Testis (tissue), 2 donors: ENCODE measurements at regions not wholly inside any gene's neighbourhood (a gene's known extent, or its start where the extent isn't known, plus 50 kb on each side); places are given as distances from the start of the nearest gene placed in this dataset.

Experiments used
- DNase-seq: peaks from one replicate; pipeline ENCODE4 v3.0.0-alpha.2; 2019
- H3K27ac ChIP-seq, 2 donors: fragments of 200-600 bp; sonication (generic); one replicate each; pipeline ENCODE4 v1.5.1; 2019
- H3K27me3 ChIP-seq: fragments of 200-600 bp; sonication (generic); one replicate; pipeline ENCODE4 v1.5.1; 2019
- H3K36me3 ChIP-seq: fragments of 200-600 bp; sonication (generic); one replicate; pipeline ENCODE4 v1.5.1; 2017; ENCODE audit warnings: low read depth; ENCODE audit errors: missing control alignments
- H3K4me1 ChIP-seq: fragments of 200-600 bp; sonication (generic); one replicate; pipeline ENCODE4 v1.5.1; 2019
- H3K4me3 ChIP-seq, 2 donors: fragments of 200-600 bp; sonication (generic); one replicate each; pipeline ENCODE4 v1.5.1; 2017 to 2019
- H3K9me3 ChIP-seq: fragments of 200-600 bp; sonication (generic); one replicate; pipeline ENCODE4 v1.5.1; 2017
- POLR2A ChIP-seq: fragments of 450-650 bp; IDR thresholded peaks from one replicate; pipeline ENCODE4 v1.6.1; 2017; ENCODE audit warnings: antibody characterized with exemption, mild to moderate bottlenecking, moderate library complexity
- WGBS, 2 donors: methylation state at CpG; one replicate each; pipeline ENCODE4 v1.1.5; 2018; 5-methylcytosine and 5-hydroxymethylcytosine counted together
- intact Hi-C: fragments of 100-400 bp; cut with DNase I; formaldehyde crosslinking; loops from one replicate; pipeline ENCODE4 v1.15.1; 2023; ENCODE audit warnings: low total_unique reads
- TF ChIP-seq, protein P1 (sequence below), 3 experiments: fragments of 450-650 bp in 2 of 3; fragments of 200-600 bp in 1 of 3; sonication (generic) in 1 of 3; IDR thresholded peaks; one replicate each; pipeline ENCODE4 v1.5.1; 2016 to 2019; ENCODE audit warnings: antibody characterized with exemption in 3 of 3, mild to moderate bottlenecking in 2 of 3, moderate library complexity in 1 of 3

GRCh38 chr6:6461138-6461537 lies 127.4 kb upstream of the LY86 start:
- no peak for DNase-seq
- intact Hi-C loops, result no loop called here
- no peak overlapping the region for H3K27ac ChIP-seq
- no peaks in the 10 kb centered on the region for H3K36me3 ChIP-seq
- H3K4me1 ChIP-seq, result no peaks in the 10 kb centered on the region
- 85 to 88% methylated on average over 4 of the region's 4 CpGs for WGBS, 2 donors
- H3K9me3 ChIP-seq, result no peaks in the 10 kb centered on the region
- H3K4me3 ChIP-seq, result no peak overlapping the region
- no peaks in the 10 kb centered on the region for H3K27me3 ChIP-seq
- no peak for TF ChIP-seq POLR2A
- TF ChIP-seq, protein P1, sequence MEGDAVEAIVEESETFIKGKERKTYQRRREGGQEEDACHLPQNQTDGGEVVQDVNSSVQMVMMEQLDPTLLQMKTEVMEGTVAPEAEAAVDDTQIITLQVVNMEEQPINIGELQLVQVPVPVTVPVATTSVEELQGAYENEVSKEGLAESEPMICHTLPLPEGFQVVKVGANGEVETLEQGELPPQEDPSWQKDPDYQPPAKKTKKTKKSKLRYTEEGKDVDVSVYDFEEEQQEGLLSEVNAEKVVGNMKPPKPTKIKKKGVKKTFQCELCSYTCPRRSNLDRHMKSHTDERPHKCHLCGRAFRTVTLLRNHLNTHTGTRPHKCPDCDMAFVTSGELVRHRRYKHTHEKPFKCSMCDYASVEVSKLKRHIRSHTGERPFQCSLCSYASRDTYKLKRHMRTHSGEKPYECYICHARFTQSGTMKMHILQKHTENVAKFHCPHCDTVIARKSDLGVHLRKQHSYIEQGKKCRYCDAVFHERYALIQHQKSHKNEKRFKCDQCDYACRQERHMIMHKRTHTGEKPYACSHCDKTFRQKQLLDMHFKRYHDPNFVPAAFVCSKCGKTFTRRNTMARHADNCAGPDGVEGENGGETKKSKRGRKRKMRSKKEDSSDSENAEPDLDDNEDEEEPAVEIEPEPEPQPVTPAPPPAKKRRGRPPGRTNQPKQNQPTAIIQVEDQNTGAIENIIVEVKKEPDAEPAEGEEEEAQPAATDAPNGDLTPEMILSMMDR (IDR thresholded peaks at IDR 0.05), result no peak

GRCh38 chr6:6466967-6467761 lies 121.4 kb upstream of the LY86 start:
- TF ChIP-seq POLR2A, result no peak
- TF ChIP-seq, protein P1 (IDR thresholded peaks at IDR 0.05), result no peak
- Histone ChIP-seq H3K9me3 (no peaks in the 10 kb centered on the region), H3K4me1 (no peaks in the 10 kb centered on the region), H3K27me3 (no peaks in the 10 kb centered on the region), H3K36me3 (no peaks in the 10 kb centered on the region), H3K27ac (no peak overlapping the region), H3K4me3 (no peak overlapping the region)
- intact Hi-C loops, result no loop called here
- 81% methylated on average over 12 of the region's 12 CpGs for WGBS, 2 donors
- no peak for DNase-seq

- Histone ChIP-seq H3K4me3 (no peak overlapping the region), H3K36me3 (no peaks in the 10 kb centered on the region), H3K27ac (no peak overlapping the region), H3K4me1 (no peaks in the 10 kb centered on the region), H3K9me3 (no peaks in the 10 kb centered on the region), H3K27me3 (no peaks in the 10 kb centered on the region)
- TF ChIP-seq, protein P1 (IDR thresholded peaks at IDR 0.05), result no peak
- TF ChIP-seq POLR2A, result no peak
- WGBS, 2 donors, result 78 to 85% methylated on average over 8 of the region's 8 CpGs
- DNase-seq, result no peak
- intact Hi-C loops, result no loop called here
These were observed 119.4 kb upstream of the LY86 start for GRCh38 chr6:6469074-6469473.

GRCh38 chr6:6470123-6470522 lies 118.4 kb upstream of the LY86 start:
- DNase-seq, result no peak
- Histone ChIP-seq H3K27ac (no peak overlapping the region), H3K9me3 (no peaks in the 10 kb centered on the region), H3K4me3 (no peak overlapping the region), H3K27me3 (no peaks in the 10 kb centered on the region), H3K36me3 (no peaks in the 10 kb centered on the region), H3K4me1 (no peaks in the 10 kb centered on the region)
- TF ChIP-seq POLR2A, result no peak
- TF ChIP-seq, protein P1 (IDR thresholded peaks at IDR 0.05), result no peak
- intact Hi-C loops, result no loop called here
- 68 to 81% methylated on average over 2 of the region's 2 CpGs for WGBS, 2 donors

DNA sequence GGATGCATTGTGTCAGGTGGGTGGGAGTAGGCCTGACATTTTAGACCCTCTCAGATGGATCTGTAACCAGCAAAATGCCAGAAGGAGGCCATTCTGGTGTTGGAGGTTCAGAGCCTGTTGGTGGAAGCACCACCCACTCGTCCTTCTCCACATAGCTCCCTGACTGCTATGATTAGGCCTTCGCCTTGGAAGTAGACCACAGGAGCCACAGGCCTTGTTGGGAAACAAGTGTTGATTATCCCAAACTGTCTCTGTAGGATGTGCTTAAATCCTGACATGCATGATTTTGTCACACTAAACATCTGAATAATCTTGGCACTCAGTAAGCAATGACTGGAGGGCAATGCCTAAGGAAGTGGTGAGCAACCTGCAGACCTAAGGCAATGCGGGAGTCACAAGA lies 117.2 kb upstream of the LY86 start:
- TF ChIP-seq, protein P1 (IDR thresholded peaks at IDR 0.05), result no peak
- TF ChIP-seq POLR2A, result no peak
- no peak overlapping the region for H3K4me3 ChIP-seq

More for the DNA sequence above, 117.2 kb upstream of the LY86 start:
- no peaks in the 10 kb centered on the region for H3K36me3 ChIP-seq
- no peaks in the 10 kb centered on the region for H3K9me3 ChIP-seq
- DNase-seq, result no peak
- no peaks in the 10 kb centered on the region for H3K27me3 ChIP-seq
- H3K4me1 ChIP-seq, result no peaks in the 10 kb centered on the region
- H3K27ac ChIP-seq, result no peak overlapping the region
- WGBS, 2 donors, result 85 to 87% methylated on average over 3 of the region's 3 CpGs
- intact Hi-C loops, result no loop called here
